ENCODE measurements at regions not wholly inside any gene's neighbourhood (a gene's known extent, or its start where the extent isn't known, plus 50 kb on each side); places are given as distances from the start of the nearest gene placed in this dataset.

DNA sequence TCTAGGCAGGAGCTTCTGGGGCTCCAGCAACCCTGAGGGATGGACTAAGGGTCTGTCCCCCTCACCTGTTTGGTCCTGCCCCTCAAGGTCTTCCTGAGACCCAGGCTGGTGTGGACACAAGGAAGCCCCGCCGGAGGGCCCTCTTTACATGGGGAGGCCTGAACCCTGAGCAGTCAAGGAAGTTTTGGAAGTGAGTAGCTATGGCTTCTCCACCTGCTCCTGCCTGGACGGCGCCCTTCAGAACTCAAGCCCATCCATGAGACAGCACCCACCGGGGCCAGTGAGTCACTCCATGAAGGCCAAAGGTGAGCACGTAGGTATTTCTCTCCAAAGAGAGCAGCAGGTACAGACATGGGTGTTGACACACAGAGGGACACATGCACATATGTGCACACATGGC is 98.2 kb upstream of the CTDP1 start:
- TF ChIP-seq, protein P1, sequence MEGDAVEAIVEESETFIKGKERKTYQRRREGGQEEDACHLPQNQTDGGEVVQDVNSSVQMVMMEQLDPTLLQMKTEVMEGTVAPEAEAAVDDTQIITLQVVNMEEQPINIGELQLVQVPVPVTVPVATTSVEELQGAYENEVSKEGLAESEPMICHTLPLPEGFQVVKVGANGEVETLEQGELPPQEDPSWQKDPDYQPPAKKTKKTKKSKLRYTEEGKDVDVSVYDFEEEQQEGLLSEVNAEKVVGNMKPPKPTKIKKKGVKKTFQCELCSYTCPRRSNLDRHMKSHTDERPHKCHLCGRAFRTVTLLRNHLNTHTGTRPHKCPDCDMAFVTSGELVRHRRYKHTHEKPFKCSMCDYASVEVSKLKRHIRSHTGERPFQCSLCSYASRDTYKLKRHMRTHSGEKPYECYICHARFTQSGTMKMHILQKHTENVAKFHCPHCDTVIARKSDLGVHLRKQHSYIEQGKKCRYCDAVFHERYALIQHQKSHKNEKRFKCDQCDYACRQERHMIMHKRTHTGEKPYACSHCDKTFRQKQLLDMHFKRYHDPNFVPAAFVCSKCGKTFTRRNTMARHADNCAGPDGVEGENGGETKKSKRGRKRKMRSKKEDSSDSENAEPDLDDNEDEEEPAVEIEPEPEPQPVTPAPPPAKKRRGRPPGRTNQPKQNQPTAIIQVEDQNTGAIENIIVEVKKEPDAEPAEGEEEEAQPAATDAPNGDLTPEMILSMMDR (IDR thresholded peaks at IDR 0.05; ENCODE audit: low read length), result no peak
- TF ChIP-seq EZH2phosphoT487 (IDR thresholded peaks at IDR 0.05; ENCODE audit: low read length), result no peak
- TF ChIP-seq EZH2 (optimal IDR thresholded peaks at IDR 0.05; ENCODE audit: low read depth, low read length), result no peak

Measured in MM.1S (cell line).